Neural progenitor cell (in vitro differentiated cells): ENCODE measurements at regions not wholly inside any gene's neighbourhood (a gene's known extent, or its start where the extent isn't known, plus 50 kb on each side); places are given as distances from the start of the nearest gene placed in this dataset.
"Not testable (repeated sequence)": the region's sequence is repeated elsewhere in the genome, so short reads cannot be mapped to it uniquely, and the experiment has no call there.

Experiments used
- DNase-seq: peaks from one replicate; pipeline ENCODE4 v3.0.0-alpha.2; 2016; ENCODE audit warnings: low spot score
- H2AFZ ChIP-seq: fragments of 200-600 bp; sonication (generic); replicated peaks from 2 replicates; pipeline ENCODE4 v1.6.1; 2016; ENCODE audit warnings: antibody characterized with exemption
- H3F3A ChIP-seq: fragments of 200-600 bp; sonication (generic); 2 replicates; pipeline ENCODE4 v1.6.1; 2016; ENCODE audit warnings: antibody characterized with exemption, low read depth
- H3K27ac ChIP-seq: fragments of 200-600 bp; sonication (generic); 2 replicates; pipeline ENCODE4 v1.5.1; 2016; ENCODE audit warnings: mild to moderate bottlenecking
- H3K27me3 ChIP-seq: fragments of 200-600 bp; sonication (generic); 2 replicates; pipeline ENCODE4 v1.6.1; 2016; ENCODE audit warnings: mild to moderate bottlenecking, moderate library complexity
- H3K36me3 ChIP-seq: fragments of 200-600 bp; sonication (generic); 2 replicates; pipeline ENCODE4 v1.5.1; 2016
- H3K4me1 ChIP-seq: fragments of 200-600 bp; sonication (generic); 2 replicates; pipeline ENCODE4 v1.6.1; 2016; ENCODE audit warnings: mixed run types
- H3K4me2 ChIP-seq: fragments of 200-600 bp; sonication (generic); 2 replicates; pipeline ENCODE4 v1.6.1; 2016
- H3K4me3 ChIP-seq: fragments of 200-600 bp; sonication (generic); 2 replicates; pipeline ENCODE4 v1.5.1; 2016
- H3K79me2 ChIP-seq: fragments of 200-600 bp; sonication (generic); 2 replicates; pipeline ENCODE4 v1.6.1; 2016; ENCODE audit warnings: low read depth
- H3K9ac ChIP-seq: fragments of 200-600 bp; sonication (generic); 2 replicates; pipeline ENCODE4 v1.6.1; 2016
- H3K9me3 ChIP-seq: fragments of 200-600 bp; sonication (generic); 2 replicates; pipeline ENCODE4 v1.5.1; 2016; ENCODE audit warnings: low read depth
- H4K20me1 ChIP-seq: fragments of 200-600 bp; sonication (generic); 2 replicates; pipeline ENCODE4 v1.6.1; 2016; ENCODE audit warnings: low read depth
- H3K27ac Mint-ChIP-seq: 3 replicates; pipeline ENCODE4 v1.8.0; 2021; ENCODE audit warnings: mixed read lengths
- H3K27me3 Mint-ChIP-seq: 2 replicates; pipeline ENCODE4 v1.8.0; 2022; ENCODE audit warnings: low read depth, mild to moderate bottlenecking, inconsistent platforms, moderate library complexity, mixed read lengths; ENCODE audit not compliant: insufficient read depth
- H3K36me3 Mint-ChIP-seq: 3 replicates; pipeline ENCODE4 v1.8.0; 2021; ENCODE audit warnings: mixed read lengths
- H3K4me1 Mint-ChIP-seq: 3 replicates; pipeline ENCODE4 v1.8.0; 2021; ENCODE audit warnings: mixed read lengths
- H3K4me3 Mint-ChIP-seq: 3 replicates; pipeline ENCODE4 v1.8.0; 2021; ENCODE audit warnings: mild to moderate bottlenecking, moderate library complexity, mixed read lengths
- H3K9me3 Mint-ChIP-seq: 3 replicates; pipeline ENCODE4 v1.8.0; 2020; ENCODE audit warnings: mixed read lengths
- EZH2 ChIP-seq: fragments of 200-600 bp; sonication (generic); IDR thresholded peaks from 2 replicates; pipeline ENCODE4 v1.6.1; 2017; ENCODE audit warnings: antibody characterized with exemption, mild to moderate bottlenecking, moderate library complexity
- EZH2phosphoT487 ChIP-seq: fragments of 200-600 bp; sonication (generic); IDR thresholded peaks from 2 replicates; pipeline ENCODE4 v1.6.1; 2017; ENCODE audit warnings: antibody characterized with exemption
- TF ChIP-seq, protein P1 (sequence below): fragments of 200-600 bp; sonication (generic); IDR thresholded peaks from 2 replicates; pipeline ENCODE4 v1.5.1; 2017; ENCODE audit warnings: antibody characterized with exemption, mild to moderate bottlenecking

DNA sequence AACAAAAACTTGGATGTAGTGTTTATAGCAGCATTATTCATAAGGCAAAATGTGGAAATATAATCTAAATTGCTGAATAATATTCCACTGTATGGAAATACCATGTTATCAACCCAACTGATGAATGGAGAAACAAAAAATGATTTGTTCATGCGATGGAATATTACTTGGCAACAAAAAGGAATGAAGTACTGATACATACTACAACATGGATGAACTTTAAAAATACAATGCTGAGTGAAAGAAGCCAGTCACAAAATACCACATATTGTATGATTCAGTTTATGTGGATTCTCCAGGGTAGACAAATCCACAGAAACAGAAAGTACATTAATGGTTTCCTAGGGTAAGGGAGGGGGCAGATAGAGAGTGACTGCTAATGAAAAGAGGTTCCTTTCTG lies 83.7 kb upstream of the DNAH5 start:
- Histone ChIP-seq H3K27me3 (no peaks in the 10 kb centered on the region), H4K20me1 (no peaks in the 10 kb centered on the region), H3K4me1 (no peaks in the 10 kb centered on the region), H3K4me2 (no peak overlapping the region), H2AFZ (no peak overlapping the region), H3K9me3 (no peaks in the 10 kb centered on the region), H3K27ac (no peak overlapping the region), H3K79me2 (no peaks in the 10 kb centered on the region), H3K36me3 (no peaks in the 10 kb centered on the region), H3K4me3 (no peak overlapping the region), H3K9ac (no peak overlapping the region), H3F3A (no peaks in the 10 kb centered on the region)
- Mint-ChIP-seq H3K36me3 (no peaks in the 10 kb centered on the region), H3K4me3 (no peak overlapping the region), H3K27ac (no peak overlapping the region), H3K9me3 (peaks cover 2% of the 10 kb centered on the region), H3K4me1 (no peaks in the 10 kb centered on the region), H3K27me3 (peaks cover 2% of the 10 kb centered on the region)
- no peak for TF ChIP-seq EZH2
- TF ChIP-seq, protein P1, sequence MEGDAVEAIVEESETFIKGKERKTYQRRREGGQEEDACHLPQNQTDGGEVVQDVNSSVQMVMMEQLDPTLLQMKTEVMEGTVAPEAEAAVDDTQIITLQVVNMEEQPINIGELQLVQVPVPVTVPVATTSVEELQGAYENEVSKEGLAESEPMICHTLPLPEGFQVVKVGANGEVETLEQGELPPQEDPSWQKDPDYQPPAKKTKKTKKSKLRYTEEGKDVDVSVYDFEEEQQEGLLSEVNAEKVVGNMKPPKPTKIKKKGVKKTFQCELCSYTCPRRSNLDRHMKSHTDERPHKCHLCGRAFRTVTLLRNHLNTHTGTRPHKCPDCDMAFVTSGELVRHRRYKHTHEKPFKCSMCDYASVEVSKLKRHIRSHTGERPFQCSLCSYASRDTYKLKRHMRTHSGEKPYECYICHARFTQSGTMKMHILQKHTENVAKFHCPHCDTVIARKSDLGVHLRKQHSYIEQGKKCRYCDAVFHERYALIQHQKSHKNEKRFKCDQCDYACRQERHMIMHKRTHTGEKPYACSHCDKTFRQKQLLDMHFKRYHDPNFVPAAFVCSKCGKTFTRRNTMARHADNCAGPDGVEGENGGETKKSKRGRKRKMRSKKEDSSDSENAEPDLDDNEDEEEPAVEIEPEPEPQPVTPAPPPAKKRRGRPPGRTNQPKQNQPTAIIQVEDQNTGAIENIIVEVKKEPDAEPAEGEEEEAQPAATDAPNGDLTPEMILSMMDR = no peak
- TF ChIP-seq EZH2phosphoT487 = no peak
- no peak for DNase-seq

DNA sequence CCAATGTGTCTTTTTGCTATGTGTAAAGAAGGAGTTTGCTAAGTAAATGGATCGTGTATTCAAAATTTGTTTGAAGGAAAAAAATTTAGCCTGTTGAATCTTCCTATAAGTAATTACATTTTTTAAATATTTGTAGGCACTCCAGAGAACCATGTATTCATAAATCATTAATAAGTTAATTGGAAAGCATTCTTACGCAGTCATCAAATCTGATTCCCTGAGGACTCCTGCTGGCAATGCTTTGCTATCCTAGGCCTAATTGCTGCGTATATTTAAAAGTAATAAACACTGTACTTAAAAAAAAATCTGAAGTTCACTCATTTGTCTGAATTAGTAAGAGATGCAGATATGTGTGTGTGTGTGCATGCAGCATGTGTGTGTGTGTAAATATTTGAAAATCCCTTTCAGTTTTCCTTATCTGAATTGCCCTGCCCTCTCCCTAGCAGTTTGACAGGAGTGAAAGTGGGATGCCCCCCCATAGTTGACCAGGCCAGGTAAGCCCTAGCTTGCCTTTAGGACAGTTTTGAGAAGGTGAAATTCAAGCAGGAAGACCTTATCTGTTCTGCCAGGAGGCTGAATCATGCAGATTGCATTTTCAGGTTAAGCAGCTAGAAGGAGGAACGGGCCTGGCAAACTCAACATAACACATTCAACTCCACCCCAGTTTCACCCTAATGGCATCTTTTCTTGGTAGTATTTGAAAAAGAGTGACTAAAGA lies 81.2 kb upstream of the DNAH5 start:
- Histone ChIP-seq H3K27ac (no peak overlapping the region), H3K9ac (no peak overlapping the region), H3K79me2 (no peaks in the 10 kb centered on the region), H3K4me1 (no peaks in the 10 kb centered on the region), H3K36me3 (no peaks in the 10 kb centered on the region), H3K9me3 (no peaks in the 10 kb centered on the region), H3K4me3 (no peak overlapping the region), H3K27me3 (no peaks in the 10 kb centered on the region), H3K4me2 (no peak overlapping the region), H4K20me1 (no peaks in the 10 kb centered on the region), H2AFZ (no peak overlapping the region), H3F3A (no peaks in the 10 kb centered on the region)
- no peaks in the 10 kb centered on the region for H3K36me3 Mint-ChIP-seq
- H3K4me3 Mint-ChIP-seq = no peak overlapping the region
- DNase-seq = no peak
- TF ChIP-seq, protein P1 = no peak
- TF ChIP-seq EZH2phosphoT487 = no peak
- TF ChIP-seq EZH2 = no peak
- peaks cover 2% of the 10 kb centered on the region for H3K9me3 Mint-ChIP-seq
- no peak overlapping the region for H3K27ac Mint-ChIP-seq
- H3K4me1 Mint-ChIP-seq = no peaks in the 10 kb centered on the region
- H3K27me3 Mint-ChIP-seq = peaks cover 2% of the 10 kb centered on the region

DNA sequence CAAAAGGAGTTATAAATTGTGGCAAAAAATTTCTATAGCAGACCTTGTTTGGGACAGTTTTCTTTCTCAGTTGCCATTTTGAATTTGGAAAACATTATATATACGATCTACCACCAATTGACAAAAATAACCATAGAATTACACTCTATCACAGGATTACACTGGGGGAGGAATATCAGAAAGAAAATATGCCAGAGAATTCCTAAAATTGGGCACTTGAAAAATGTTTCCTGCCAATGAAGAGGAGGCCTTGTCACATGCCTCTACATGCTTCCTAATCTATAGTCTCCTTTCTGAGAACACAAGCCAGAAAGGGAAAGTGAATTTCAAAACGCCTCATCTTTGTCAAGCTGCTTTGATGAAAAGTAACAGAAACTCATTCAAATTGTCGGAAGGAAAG lies 78.5 kb upstream of the DNAH5 start:
- no peaks in the 10 kb centered on the region for H3F3A ChIP-seq
- H3K9me3 Mint-ChIP-seq = peaks cover 3% of the 10 kb centered on the region

DNA sequence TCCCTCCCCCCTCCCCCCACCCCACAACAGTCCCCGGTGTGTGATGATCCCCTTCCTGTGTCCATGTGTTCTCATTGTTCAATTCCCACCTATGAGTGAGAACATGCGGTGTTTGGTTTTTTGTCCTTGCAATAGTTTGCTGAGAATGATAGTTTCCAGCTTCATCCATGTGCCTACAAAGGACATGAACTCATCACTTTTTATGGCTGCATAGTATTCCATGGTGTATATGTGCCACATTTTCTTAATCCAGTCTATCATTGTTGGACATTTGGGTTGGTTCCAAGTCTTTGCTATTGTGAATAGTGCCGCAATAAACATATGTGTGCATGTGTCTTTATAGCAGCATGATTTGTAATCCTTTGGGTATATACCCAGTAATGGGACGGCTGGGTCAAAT lies 76.5 kb upstream of the DNAH5 start:
- not testable (repeated sequence) for H3F3A ChIP-seq, H3K9ac ChIP-seq, H3K9me3 ChIP-seq, H3K9me3 Mint-ChIP-seq, H3K36me3 ChIP-seq, H2AFZ ChIP-seq, H3K79me2 ChIP-seq, H3K4me1 Mint-ChIP-seq, H4K20me1 ChIP-seq, DNase-seq, H3K36me3 Mint-ChIP-seq, H3K27me3 Mint-ChIP-seq, H3K4me3 ChIP-seq, H3K27ac ChIP-seq, H3K4me3 Mint-ChIP-seq, H3K27ac Mint-ChIP-seq, H3K27me3 ChIP-seq, H3K4me1 ChIP-seq, H3K4me2 ChIP-seq

More for the DNA sequence above, 78.5 kb upstream of the DNAH5 start:
- Histone ChIP-seq H4K20me1 (no peaks in the 10 kb centered on the region), H3K4me1 (no peaks in the 10 kb centered on the region), H3K4me2 (no peak overlapping the region), H3K36me3 (no peaks in the 10 kb centered on the region), H3K27ac (no peak overlapping the region), H2AFZ (peak overlapping the region; percentile 42), H3K9me3 (no peaks in the 10 kb centered on the region), H3K27me3 (no peaks in the 10 kb centered on the region), H3K79me2 (no peaks in the 10 kb centered on the region), H3K4me3 (no peak overlapping the region), H3K9ac (no peak overlapping the region)
- Mint-ChIP-seq H3K4me1 (no peaks in the 10 kb centered on the region), H3K4me3 (no peak overlapping the region), H3K27ac (no peak overlapping the region), H3K36me3 (no peaks in the 10 kb centered on the region), H3K27me3 (peaks cover 4% of the 10 kb centered on the region)
- DNase-seq = no peak
- no peak for TF ChIP-seq EZH2
- TF ChIP-seq EZH2phosphoT487 = no peak
- TF ChIP-seq, protein P1 = no peak
